ENCODE measurements at regions not wholly inside any gene's neighbourhood (a gene's known extent, or its start where the extent isn't known, plus 50 kb on each side); places are given as distances from the start of the nearest gene placed in this dataset.

- no peak for DNase-seq (ENCODE audit: low spot score)
These were observed 321.0 kb upstream of the LRRC7 start for GRCh38 chr1:69246710-69247109.

GRCh38 chr1:69252696-69253095, 315.0 kb upstream of the LRRC7 start:
- no peak for DNase-seq (ENCODE audit: low spot score)

- DNase-seq (ENCODE audit: low spot score): no peak
These were observed 311.7 kb upstream of the LRRC7 start for GRCh38 chr1:69256036-69256435.

GRCh38 chr1:69258842-69259241, 308.9 kb upstream of the LRRC7 start:
- DNase-seq (ENCODE audit: low spot score): no peak

GRCh38 chr1:69263921-69264391, 303.8 kb upstream of the LRRC7 start:
- DNase-seq (ENCODE audit: low spot score): no peak

- DNase-seq (ENCODE audit: low spot score): no peak
These were observed 298.2 kb upstream of the LRRC7 start for GRCh38 chr1:69269491-69269890.

- no peak for DNase-seq (ENCODE audit: low spot score)
These were observed 296.1 kb upstream of the LRRC7 start for GRCh38 chr1:69271587-69272125.

- DNase-seq (ENCODE audit: low spot score): no peak
These were observed 295.0 kb upstream of the LRRC7 start for GRCh38 chr1:69272684-69273083.

GRCh38 chr1:69278923-69279322, 288.8 kb upstream of the LRRC7 start:
- DNase-seq (ENCODE audit: low spot score): no peak

GRCh38 chr1:69283516-69283915, 284.2 kb upstream of the LRRC7 start:
- DNase-seq (ENCODE audit: low spot score): no peak

GRCh38 chr1:69284508-69284907, 283.2 kb upstream of the LRRC7 start:
- DNase-seq (ENCODE audit: low spot score): no peak

- DNase-seq (ENCODE audit: low spot score): no peak
These were observed 279.3 kb upstream of the LRRC7 start for GRCh38 chr1:69288416-69288815.

GRCh38 chr1:69290291-69290690, 277.4 kb upstream of the LRRC7 start:
- DNase-seq (ENCODE audit: low spot score): no peak

GRCh38 chr1:69291541-69291940, 276.2 kb upstream of the LRRC7 start:
- DNase-seq (ENCODE audit: low spot score): no peak

GRCh38 chr1:69292833-69293232, 274.9 kb upstream of the LRRC7 start:
- no peak for DNase-seq (ENCODE audit: low spot score)

GRCh38 chr1:69294171-69294570, 273.6 kb upstream of the LRRC7 start:
- DNase-seq (ENCODE audit: low spot score): no peak

GRCh38 chr1:69295265-69295664, 272.5 kb upstream of the LRRC7 start:
- no peak for DNase-seq (ENCODE audit: low spot score)

- no peak for DNase-seq (ENCODE audit: low spot score)
These were observed 262.1 kb upstream of the LRRC7 start for GRCh38 chr1:69305621-69306020.

GRCh38 chr1:69312055-69312732, 255.5 kb upstream of the LRRC7 start:
- no peak for DNase-seq (ENCODE audit: low spot score)

GRCh38 chr1:69313118-69313517, 254.6 kb upstream of the LRRC7 start:
- no peak for DNase-seq (ENCODE audit: low spot score)

GRCh38 chr1:69315416-69315815, 252.3 kb upstream of the LRRC7 start:
- DNase-seq (ENCODE audit: low spot score): no peak

GRCh38 chr1:69315823-69316222, 251.9 kb upstream of the LRRC7 start:
- DNase-seq (ENCODE audit: low spot score): no peak

GRCh38 chr1:69319287-69319686, 248.4 kb upstream of the LRRC7 start:
- DNase-seq (ENCODE audit: low spot score): no peak

GRCh38 chr1:69320757-69321211, 246.9 kb upstream of the LRRC7 start:
- no peak for DNase-seq (ENCODE audit: low spot score)

Data from LoVo (cell line).